Stimulated activated CD8-positive, alpha-beta memory T cell treated with anti-CD3 and anti-CD28 coated beads, Interleukin-7, amount 100 ng/mL, for 1 hour (primary cell): ENCODE measurements at regions not wholly inside any gene's neighbourhood (a gene's known extent, or its start where the extent isn't known, plus 50 kb on each side); places are given as distances from the start of the nearest gene placed in this dataset.

Experiments used
- DNase-seq, 2 donors: peaks; one replicate each; pipeline ENCODE4 v3.0.0-alpha.2; 2020; ENCODE audit warnings: low read depth in 2 of 2

DNA sequence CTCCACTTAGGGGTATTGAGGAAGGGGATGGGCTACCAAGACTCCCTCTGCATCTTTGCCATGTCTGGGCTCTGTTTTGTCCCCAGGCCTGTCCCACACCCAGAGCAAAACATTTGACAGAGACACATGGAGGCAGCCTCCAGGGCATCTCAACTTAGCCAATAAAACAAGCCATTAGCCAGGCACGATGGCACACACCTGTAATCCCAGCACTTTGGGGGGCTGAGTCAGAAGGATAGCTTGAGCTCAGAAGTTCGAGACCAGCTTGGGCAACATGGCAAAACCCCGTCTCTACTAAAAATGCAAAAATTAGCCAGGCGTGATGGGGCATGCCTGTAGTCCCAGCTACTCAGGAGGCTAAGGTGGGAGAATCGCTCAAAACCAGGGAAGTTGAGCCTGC is 120.3 kb upstream of the IPO9 start:
- no peak for DNase-seq

GRCh38 chr1:201709564-201710295 is 119.2 kb upstream of the IPO9 start:
- DNase-seq: peak; percentile 21 to 34

- no peak for DNase-seq
These were observed 118.0 kb upstream of the IPO9 start for GRCh38 chr1:201710632-201711597.

DNA sequence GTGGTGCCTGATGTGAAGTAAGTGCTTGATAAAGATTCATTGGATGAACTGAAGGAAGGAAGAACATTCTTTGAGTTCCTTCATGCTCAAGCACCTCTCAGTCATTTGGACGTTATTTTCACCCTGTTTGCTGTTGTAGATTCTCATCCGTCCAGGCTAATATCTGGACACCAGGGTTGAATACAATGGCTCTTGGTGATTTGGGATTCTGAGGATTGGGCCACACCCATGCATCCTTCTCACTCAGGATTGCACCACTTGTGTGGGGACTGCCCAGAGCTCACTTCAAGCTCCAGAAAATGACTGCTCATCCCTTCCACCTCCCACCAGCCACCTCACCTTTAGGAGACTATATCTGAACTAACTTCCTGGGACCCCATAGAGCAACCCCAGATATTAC is 117.1 kb upstream of the IPO9 start:
- no peak for DNase-seq

- DNase-seq: no peak
These were observed 116.4 kb upstream of the IPO9 start for GRCh38 chr1:201712387-201713085.

DNA sequence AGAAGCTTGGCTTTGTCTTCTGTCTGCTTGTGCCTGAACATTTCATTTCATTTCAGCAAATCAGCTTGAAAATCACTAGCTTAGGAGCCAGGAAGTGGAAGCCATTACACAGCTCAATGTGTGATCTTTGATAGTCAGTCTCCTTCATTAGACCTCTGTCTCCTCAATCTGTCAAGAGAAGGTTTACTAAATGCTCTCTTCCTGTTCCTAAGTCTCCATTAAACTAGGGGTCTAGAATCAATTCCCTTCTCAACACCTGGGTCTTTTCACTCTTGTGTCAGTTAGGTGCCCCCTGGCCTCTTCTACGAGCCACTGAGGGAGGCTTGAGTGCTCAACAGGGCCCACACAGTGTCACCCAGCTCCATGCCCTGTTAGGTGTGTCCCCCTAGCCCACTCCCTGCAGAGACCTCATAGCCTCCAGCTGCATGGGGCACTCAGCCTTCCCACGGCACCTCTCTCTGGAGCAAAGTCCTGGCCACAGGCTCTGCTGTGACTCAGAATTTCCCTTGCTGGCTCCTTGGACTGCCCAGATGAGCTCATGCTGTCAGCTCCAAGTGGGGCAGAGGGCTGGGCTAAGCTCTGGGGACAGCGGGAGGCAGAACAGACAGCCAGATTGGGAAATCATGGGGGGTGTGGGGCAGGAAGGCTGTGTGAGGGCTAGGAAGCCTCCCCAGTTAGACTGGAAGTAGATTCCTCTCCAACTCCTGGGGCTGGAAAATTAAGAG is 115.7 kb upstream of the IPO9 start:
- DNase-seq: no peak

- DNase-seq: no peak
These were observed 114.2 kb upstream of the IPO9 start for GRCh38 chr1:201714542-201715329.

GRCh38 chr1:201715351-201715750 is 113.6 kb upstream of the IPO9 start:
- DNase-seq: no peak

DNA sequence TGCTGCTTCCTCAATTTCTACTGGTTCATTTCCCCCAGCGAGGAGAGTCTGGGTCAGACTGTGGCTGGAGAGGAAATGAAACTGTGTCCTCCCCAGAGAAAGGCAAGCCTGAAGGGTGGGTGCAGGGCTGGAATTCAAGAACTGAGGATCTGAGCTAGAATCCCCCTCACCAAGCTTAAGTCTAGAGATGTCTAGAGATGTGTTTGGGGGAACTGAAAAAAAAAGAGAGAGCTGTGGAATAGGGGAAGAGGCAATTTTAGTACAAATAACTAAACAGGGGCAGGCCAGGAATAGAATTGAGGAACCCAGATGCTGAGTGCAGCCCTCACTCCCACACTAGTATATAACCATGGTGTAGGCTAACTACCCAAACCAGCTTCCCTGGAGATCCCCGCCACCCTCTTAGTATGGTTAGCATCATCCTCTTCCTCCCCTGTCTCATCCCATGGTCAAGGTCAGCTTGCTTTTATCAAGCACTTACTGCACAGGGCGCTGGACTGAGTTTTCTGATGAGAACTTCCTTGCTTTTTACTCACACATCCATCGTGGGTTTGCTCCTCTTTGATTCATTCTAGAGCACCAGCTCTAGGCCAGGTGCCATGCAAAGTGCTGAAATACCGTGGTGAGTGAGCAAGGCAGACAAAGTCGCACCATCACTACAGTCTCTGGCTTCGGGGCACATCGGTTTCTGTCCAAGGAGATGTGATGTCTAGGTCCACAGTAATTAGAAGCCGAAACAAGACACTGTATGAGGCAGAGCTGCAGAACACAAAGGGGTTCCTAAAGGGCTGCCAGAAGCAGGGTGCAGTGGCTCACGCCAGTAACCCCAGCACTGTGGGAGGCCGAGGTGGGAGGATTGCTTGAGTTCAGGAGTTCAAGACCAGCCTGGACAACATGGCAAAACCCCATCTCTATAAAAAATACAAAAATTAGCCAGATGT is 112.9 kb upstream of the IPO9 start:
- no peak for DNase-seq

DNA sequence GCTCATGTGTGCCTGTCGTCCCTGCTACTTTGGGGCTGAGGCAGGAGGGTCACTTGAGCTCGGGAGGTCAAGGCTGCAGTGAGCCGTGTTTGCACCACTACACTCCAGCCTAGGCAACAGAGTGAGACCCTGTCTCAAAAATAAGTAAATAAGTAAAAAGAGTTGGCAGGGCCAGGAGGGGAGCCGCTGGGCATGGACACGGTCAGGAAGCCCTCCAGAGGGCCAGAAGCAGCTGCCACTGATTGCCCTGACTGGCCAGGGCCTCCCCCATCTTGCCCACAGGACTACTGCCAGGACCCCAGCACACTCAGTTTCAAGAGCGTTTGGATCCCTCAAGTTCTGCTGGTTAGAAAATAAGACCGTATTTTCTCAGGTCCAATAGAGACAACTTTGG is 112.2 kb upstream of the IPO9 start:
- no peak for DNase-seq

DNA sequence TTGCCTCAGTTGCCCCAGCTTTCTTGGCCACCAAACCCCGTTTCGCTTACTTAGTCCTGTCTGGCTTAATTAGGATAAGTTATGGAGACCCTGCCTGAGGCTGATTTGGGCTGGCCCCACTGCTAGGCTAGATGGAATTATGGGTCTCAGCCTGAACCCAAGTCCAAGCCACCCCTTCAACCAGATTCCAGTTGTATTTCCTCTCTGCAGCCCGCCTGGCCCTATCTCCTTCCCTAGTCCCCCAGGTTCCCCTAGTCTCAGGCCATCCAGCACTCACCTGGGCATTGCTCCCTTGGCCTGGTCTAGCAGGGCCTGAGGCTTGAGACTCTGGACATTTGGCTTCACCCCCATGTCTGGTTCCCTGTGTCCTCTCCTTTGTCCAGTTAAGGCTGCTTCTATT is 111.7 kb upstream of the IPO9 start:
- no peak for DNase-seq

- no peak for DNase-seq
These were observed 110.4 kb upstream of the IPO9 start for GRCh38 chr1:201718346-201719202.

DNA sequence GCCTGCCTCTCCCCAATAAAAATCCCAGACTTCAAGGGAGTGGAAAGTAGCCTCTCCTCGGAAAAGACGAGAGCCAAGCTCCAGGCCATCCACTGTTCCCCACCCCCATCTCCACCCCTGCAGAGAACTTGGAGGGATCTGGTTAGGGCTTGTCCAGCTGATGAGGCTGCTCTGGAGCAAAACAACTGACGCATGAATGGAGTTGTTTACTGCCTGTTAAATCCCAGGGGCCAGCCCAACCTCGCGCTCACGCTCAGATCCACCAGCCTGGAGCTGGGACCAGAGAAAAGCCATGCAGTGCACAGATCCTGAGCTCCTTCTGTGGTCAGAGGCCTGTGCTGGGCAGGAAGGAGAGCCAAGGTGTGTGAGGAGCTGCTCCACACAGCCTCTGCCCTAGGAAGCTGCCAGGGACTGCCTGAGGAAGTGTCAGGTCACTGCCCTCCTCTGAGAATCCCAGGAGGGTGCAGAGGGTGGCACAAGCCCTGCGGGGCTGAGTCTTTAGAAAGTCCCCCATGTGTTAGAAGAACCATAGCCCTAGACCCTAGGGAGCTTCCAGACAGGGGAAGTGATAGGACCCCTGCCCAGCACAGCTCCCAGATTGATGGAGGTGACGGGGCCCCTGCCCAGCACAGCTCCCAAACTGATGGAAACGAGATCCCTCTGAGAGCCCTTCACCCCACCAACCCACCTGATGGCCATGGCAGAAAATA is 109.0 kb upstream of the IPO9 start:
- no peak for DNase-seq

- DNase-seq: no peak
These were observed 108.5 kb upstream of the IPO9 start for GRCh38 chr1:201720522-201720844.

- DNase-seq: no peak
These were observed 107.6 kb upstream of the IPO9 start for GRCh38 chr1:201721082-201722049.

GRCh38 chr1:201724039-201724765 is 104.8 kb upstream of the IPO9 start:
- no peak for DNase-seq

DNA sequence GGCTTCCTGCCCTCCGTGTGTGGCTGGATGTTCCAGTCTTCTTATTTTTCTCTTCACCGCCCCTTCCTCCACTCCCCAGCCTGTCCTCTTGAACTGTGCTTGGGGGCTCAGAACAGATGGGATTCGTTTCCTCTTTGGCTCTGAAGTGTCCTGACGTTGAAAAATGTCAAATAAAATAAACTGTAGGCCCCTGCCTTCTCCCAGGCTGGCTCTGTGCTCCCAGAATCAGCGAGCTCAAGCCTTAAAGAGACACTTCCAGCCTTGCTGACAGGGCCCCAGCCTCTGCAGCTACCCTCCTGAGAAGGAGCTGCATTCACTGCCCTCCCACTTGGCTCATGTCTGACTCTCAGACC is 104.2 kb upstream of the IPO9 start:
- DNase-seq: no peak
